ENCODE measurements at regions not wholly inside any gene's neighbourhood (a gene's known extent, or its start where the extent isn't known, plus 50 kb on each side); places are given as distances from the start of the nearest gene placed in this dataset.
"Not testable (repeated sequence)": the region's sequence is repeated elsewhere in the genome, so short reads cannot be mapped to it uniquely, and the experiment has no call there.

DNA sequence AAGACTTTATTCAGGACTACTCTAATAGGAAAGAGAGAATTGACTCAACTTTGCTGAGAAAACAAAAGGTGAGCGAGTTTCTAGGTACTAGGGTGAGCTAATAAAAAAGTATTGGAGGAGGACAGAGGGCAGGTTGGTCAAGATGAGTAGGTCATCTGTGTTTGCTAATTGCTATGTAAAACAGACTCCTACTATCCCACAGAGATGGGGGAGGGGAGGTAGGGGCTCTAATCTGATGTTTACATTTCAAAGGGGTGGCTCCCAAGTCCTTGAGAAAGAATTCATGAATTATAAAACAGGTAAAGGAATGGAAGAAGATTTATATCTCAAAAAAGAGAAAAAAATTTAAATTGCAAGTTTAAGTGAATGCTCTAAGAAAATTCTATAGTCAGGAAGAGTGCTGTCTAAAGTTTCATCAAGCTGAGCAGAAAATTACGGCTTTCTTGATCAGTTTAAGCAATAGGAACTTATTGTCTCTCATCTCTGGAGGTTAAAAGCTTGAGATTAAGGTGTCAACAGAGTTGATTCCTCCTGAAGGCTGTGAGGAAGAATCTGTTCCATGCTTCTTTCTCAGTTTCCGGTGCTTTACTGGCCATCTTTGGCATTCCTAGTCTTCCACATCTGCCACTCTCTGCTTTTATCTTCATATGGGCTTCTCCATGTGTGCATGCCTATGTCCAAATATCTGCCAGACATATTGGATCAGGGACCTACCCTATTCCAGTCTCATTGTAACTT, 790.3 kb downstream of the SLITRK5 start:
- intact Hi-C loops (cut with DNase I), result no loop called here

DNA sequence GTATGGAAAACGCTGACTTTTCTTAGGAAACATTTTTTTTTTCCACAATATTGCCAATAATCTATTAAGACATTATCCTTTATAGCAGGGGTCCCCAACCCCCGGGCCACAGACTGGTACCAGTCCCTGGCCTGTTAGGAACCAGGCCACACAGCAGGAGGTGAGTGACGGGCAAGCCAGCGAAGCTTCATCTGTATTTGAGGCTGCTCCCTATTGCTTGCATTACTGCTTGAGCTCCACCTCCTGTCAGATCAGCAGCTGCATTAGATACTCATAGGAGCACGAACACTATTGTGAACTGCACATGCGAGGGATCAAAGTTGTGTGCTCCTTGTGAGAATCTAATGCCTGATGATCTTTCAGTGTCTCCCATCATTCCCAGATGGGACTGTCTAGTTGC, 793.7 kb downstream of the SLITRK5 start:
- intact Hi-C loops (cut with DNase I), result no loop called here
- DNase-seq (ENCODE audit: low spot score), result no peak

More for the DNA sequence above, 790.3 kb downstream of the SLITRK5 start:
- DNase-seq (ENCODE audit: low spot score), result no peak

DNA sequence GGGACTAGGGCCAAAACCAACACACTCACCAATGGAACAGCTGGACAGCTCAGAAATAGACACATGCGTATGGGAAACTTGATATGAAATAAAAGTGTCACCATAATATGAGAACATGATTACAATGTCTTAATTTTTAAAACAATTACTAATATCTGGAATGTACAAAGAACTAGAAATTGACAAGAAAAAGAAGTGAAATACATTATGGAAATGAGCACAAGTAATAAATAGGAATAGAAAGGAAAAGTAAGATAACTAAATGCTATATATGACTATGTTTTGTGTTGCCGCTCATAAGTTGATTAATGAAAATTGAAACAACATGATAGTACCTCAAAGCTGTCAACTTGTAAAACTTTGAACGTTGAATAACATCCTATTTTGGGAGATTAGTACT, 801.1 kb downstream of the SLITRK5 start:
- DNase-seq (ENCODE audit: low spot score), result no peak
- intact Hi-C loops (cut with DNase I), result no loop called here

DNA sequence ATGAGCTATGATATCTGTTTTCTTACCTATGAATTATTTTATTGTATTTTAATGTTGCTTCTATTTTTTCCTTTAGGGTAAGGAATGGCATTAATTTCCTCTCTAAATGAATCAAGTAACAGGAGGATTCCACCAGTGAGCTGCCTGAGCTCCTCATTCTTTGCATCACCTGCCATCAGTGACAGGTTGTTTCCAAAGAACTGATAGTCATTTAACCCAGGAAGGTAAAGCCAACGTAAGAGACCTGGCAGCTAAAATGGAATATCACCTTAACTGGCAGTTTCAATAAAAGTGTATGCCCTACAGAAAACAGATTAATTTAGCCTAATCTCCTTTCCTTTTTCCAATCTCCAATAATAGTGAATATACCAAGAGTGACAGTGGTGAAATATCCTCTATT, 812.0 kb downstream of the SLITRK5 start:
- intact Hi-C loops (cut with DNase I), result no loop called here

DNA sequence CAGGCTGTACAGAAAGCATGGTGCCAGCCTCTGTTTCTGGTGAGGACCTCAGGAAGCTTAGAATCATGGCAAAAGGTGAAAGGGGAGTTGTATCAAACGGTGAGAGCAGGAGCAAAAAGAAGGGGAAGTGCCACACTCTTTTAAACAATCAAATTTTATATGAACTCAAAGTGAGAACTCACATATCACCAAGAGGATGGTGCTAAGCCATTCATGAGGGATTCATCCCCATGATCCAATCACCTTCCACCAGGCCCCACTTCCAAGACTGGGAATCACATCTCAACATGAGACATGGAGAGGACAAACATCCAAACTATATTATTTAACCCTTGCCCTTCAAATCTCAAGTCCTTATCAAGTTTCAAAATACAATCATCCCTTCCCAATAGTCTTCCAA, 836.7 kb downstream of the SLITRK5 start:
- DNase-seq (ENCODE audit: low spot score), result no peak
- intact Hi-C loops (cut with DNase I), result no loop called here

More for the DNA sequence above, 812.0 kb downstream of the SLITRK5 start:
- no peak for DNase-seq (ENCODE audit: low spot score)

DNA sequence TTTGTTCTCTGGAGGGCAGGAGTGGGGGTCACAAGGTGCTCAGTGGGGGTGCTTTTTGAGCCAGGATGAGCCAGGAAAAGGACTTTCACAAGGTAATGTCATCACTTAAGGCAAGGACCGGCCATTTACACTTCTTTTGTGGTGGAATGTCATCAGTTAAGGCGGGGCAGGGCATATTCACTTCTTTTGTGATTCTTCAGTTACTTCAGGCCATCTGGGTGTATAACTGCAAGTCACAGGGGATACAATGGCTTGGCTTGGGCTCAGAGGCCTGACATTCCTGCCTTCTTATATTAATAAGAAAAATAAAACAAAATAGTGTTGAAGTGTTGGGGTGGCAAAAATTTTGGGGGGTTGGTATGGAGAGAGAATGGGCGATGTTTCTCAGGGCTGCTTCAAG, 841.8 kb downstream of the SLITRK5 start:
- DNase-seq (ENCODE audit: low spot score); intact Hi-C loops (cut with DNase I): not testable (repeated sequence)

DNA sequence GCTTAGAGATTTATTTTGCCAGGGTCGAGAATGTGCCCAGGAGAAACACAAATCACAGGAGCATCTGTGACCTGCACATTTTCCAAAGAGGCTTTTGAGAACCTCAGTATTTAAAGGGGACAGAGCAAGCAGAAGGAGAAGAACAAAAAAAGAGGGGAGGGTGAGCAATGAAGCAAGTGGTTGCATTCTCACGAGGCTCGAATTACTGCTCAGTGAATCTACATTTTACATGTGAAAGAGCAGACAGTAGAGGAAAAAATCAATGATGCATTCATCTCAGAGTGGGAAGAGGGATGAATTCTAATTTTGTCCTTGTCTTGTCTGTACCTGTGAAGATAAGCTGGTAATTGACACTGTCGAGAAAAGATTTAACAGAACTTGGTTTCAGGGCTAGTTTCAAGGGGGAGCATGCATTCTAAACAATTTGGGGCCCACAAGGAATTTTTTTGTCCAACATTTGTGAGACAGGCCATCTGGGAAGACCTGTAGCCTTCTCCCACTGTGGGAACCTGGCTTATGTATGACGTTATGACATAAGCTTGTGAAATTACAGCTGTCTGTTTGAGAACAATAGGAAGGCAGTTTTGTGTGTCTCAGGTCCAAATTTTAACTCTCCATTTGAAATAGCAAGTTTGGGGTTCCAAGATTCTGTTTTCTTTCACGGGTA, 855.1 kb downstream of the SLITRK5 start:
- no peak for DNase-seq (ENCODE audit: low spot score)
- intact Hi-C loops (cut with DNase I), result no loop called here

DNA sequence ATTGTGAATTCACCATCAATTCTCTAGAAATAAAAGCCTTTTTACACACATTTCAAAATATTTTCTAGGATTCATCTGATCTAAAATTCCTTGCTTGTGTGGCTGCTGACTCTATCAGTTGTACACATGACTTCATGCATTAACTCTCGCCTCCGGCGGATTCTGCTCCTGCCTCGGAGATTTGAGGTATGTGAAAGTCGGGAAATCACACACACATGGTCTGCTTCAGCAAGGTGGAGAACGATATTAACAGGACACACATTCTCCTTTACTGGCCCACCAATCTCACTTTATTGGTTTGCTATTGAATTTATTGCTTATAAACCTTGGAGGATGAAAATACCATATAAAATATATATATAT, 855.7 kb downstream of the SLITRK5 start:
- intact Hi-C loops (cut with DNase I), result no loop called here
- no peak for DNase-seq (ENCODE audit: low spot score)

DNA sequence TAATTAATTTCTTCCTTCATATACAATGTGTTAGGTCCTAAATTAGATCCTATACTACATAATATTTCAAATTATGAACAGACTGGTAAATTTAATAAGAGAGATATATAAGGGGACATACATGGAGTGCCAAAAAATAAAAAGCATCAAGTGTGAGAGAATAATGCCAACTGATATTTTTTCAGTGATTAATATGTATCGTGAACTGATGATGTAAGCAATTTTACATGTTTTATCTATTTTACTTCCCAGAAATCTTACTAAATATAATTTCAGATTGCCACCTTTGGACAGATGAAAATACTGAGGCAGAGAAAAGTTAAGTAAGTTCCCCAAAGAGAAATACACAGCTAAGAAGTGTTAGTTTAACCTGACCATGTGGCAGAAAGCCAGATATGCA, 870.8 kb downstream of the SLITRK5 start:
- intact Hi-C loops (cut with DNase I), result no loop called here
- DNase-seq (ENCODE audit: low spot score), result no peak

DNA sequence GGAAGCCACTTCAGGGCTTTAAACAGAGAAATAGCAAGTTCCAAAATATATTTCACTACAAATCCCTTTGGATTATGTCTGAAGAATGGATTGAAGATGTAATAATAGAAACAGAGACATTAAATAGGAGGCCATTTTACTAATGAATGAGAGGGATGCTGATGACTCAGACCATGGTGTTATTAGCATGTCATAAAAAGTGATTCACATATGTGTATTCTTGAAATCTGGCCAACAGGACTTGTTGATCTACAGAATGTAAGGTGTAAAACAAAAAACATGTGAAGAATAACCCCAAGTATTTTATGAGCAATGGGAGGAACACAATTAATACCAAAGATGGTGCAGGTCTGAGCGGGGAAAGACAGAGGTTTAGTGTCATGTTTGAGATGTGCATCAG, 873.7 kb downstream of the SLITRK5 start:
- no peak for DNase-seq (ENCODE audit: low spot score)
- intact Hi-C loops (cut with DNase I), result no loop called here

DNA sequence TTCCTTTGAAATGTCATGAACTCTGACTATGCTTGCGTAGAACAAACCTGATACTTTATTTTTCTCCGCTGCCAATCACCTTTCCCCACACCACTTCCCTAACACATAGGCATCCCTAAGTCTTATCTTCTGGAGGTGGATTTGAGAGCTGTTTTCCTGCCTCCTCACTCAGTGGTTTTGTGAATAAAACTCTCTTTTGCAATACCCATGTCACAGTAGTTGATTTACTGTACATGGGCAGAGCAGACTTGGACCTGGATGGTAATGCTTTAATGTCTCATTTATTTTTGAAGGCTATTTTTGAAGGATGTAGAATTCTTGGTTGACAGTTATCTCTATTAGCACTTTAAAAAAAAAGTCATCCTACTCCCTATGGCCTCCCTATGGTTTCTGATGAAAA, 881.8 kb downstream of the SLITRK5 start:
- intact Hi-C loops (cut with DNase I), result no loop called here
- DNase-seq (ENCODE audit: low spot score), result no peak

DNA sequence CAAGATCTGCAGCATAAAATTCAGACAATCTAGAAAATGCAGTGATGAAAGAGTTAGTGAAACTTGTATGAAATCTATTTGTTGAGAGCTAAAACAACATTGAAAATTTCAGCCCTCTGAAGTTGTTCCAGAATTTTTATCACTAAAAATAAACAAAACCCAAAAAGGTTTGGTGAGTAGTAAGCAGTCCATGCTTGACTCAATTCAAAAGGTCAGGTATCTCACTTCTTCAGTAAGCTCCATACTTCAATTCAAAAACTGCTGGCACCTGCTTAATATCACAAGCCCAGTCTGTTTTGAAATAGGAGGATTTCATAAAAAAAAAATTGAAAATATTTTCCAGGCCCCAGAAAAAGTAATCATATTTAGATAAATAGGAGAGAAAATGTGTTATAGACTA, 894.4 kb downstream of the SLITRK5 start:
- intact Hi-C loops (cut with DNase I), result no loop called here
- no peak for DNase-seq (ENCODE audit: low spot score)

DNA sequence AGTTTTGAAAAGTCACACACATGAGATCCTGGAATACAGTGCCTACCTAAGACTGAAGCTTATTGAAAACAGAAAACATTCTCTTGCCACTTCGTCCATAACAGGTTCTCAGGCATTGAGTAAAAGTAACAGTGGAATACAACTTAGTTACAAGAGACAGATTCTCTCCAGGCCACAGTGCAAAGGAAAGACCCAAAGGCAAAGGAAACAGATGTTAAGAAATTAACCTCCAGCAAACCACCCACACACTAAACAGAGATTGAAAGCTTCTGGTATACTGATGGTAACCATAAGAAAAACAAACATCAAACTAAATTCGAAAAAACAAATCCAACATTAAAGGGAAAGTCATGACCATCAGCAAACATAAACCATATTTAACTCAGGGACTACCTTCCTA, 914.7 kb downstream of the SLITRK5 start:
- intact Hi-C loops (cut with DNase I), result no loop called here

DNA sequence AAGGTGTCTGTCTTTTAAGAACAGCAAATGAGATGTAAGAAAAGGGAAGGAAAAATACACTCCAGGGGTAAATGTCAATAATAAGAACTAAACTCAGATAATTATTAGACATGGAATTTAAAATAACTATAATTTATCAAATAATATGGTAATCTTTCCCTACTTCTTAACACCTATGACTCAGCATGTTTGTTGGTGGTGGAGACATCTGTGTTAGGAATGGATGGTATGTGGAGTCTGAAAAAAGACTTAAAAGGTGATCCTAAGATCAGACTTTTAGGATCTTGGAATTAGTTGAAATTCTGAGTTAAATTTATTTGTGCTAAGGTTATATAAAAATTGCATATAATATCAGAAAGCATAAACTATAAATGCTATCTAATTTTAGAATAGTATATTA, 915.1 kb downstream of the SLITRK5 start:
- intact Hi-C loops (cut with DNase I), result no loop called here
- no peak for DNase-seq (ENCODE audit: low spot score)

More for the DNA sequence above, 914.7 kb downstream of the SLITRK5 start:
- no peak for DNase-seq (ENCODE audit: low spot score)

DNA sequence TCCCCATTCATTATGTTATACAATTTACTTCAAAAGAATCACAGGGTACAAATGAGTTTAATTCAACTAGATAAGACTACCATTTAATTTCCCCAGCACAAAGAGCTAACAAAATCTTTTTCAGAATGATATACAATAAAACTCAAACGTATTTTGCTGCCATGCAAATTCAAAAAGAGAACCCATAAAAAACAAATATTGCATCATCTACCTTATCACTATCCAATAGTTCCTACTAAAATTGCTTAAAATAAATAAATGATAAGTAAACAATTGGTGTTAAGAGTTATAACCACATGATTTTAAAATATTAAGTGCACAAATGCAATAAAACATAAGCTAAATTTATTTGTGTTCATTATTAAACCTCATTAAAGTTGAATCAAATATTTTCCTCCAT, 919.4 kb downstream of the SLITRK5 start:
- intact Hi-C loops (cut with DNase I), result no loop called here
- DNase-seq (ENCODE audit: low spot score), result no peak

DNA sequence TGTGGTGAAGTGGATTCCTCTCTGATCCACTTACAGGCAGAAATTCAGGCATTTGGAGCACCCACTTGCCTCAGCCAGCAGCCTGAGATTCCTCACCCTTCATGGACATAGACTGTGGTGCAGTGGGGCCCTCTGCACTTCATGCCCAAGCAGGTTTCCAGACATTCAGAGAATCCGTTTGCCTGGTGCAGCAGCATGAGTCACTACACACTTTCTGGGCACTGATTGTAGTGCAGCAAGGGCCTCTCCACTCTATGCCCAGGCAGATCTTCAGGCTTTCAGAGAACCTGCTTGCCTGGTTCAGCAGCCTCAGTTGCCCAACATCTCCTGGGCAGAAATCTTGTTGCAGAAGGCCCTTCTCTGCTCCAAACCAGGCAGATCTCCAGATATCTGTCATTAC, 920.9 kb downstream of the SLITRK5 start:
- no peak for DNase-seq (ENCODE audit: low spot score)
- intact Hi-C loops (cut with DNase I), result no loop called here

DNA sequence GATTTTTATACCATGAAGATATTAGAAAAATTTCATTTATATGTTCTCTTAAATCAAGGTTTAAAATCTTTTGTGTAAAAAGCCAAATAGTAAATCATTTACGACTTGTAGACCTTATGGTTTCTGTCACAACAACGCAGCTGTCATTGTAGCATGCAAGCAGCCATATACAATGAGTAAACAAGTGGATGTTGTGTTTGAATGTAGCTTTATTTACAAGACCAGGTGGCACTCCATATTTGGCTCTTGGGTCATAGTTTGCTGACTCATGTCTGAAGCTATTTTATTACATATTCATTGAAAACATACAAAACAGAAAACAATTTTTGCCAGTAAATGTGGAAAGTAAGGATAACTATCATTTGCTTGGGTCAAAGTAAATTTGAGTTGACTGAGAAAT, 930.8 kb downstream of the SLITRK5 start:
- intact Hi-C loops (cut with DNase I), result no loop called here
- no peak for DNase-seq (ENCODE audit: low spot score)

DNA sequence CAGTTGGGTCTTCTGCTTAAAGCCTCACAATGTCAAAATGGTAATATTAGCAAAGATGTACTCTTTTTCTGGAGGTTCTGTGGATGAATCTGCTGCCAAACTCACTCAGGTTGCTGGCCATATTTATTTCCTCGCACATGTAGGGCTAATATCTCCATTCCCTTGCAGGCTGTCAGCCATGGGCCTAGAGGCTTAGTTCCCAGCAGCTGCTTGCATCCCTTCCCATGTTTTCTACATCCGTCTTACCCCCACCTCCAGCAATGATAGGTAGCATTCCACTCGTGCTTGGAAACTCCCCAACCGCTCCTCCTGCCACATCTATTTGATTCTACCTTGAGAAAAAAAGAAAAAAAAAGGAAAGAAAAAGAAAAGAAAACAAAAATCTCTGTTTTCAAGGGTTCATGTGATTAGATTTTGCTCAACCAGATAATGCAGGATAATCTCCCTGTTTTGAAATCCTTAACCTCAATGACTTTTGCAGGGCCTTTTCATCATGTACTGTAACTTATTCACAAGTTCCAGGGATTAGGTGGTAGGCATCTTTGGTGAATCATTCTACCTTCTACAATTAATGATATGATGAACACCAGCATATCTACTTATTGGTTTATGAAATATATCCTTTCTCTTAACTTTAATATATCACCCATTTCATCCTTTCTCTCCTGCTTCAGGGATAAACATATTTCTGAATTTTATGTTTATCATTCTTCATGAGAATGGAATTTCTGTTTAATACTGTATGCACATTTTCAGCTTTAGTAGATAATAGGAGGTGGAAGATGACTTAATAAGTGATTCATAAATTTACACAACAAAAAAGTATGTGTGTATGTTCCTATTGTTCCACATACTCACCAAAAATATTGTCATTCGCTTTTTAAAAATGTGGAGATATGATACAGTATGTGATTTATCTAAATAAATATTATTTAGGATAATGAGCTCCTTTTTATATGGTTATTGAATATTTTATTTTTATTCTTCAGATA, 931.9 kb downstream of the SLITRK5 start:
- DNase-seq (ENCODE audit: low spot score), result no peak
- intact Hi-C loops (cut with DNase I), result no loop called here

DNA sequence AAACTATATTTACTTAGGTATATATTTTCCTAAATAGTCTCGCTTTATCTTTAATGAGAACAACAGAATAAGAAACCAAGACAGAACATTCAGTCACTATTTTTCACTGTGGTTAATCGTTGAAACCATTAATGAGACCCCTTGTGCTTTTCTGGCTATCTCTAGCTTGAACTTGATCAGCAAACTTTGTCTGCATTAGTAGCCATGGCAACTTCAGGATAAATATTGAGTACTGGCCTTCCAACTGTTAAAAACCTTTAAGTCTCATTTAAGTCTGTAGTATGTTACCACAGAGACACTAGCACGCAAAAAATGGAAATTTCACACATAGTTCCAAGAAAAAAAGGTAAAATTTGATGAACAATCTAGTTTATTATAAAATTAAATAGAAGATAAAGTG, 946.0 kb downstream of the SLITRK5 start:
- intact Hi-C loops (cut with DNase I), result no loop called here
- DNase-seq (ENCODE audit: low spot score), result no peak

DNA sequence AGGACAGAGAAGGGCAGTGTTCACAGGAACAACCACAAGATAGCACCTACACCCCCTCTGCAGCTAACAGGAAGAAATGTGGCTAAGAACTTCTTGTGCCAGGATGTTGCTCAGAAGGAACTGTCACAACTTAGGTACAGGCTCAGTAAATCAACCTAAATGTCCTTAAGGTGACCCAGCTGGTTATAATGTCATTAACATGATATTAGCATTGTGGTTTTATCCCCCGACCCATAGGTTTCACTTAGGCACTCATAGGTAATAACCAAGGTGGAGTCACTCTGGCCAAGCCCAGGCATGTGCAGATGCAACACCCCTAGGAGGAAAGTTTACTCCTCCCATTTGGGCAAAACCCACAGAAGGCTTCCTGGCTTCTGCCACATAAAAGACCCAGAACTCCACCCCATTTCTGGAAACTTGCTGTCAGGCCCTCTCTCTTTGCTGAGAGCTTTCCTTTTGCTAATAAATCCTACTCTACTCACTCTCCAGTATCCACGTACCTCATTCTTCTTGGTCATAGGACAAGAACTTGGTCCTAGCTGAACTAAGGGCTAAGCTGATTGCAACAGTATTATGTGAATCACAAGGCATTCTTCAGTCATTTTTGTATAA, 951.3 kb downstream of the SLITRK5 start:
- intact Hi-C loops (cut with DNase I), result no loop called here
- no peak for DNase-seq (ENCODE audit: low spot score)

Data from posterior vena cava (tissue), 2 donors.